SK-N-SH (cell line): ENCODE measurements at regions not wholly inside any gene's neighbourhood (a gene's known extent, or its start where the extent isn't known, plus 50 kb on each side); places are given as distances from the start of the nearest gene placed in this dataset.

ENCODE experiments used
- CTCF ChIA-PET: fragments of 300-600, 350-600 bp; formaldehyde crosslinking; extraction: SDS; loops from one replicate; lab custom pipeline; 2021; lab: Yijun Ruan, JAX
- POLR2A ChIA-PET: fragments of 350-600 bp; sonication (Branson Sonifier 250); formaldehyde crosslinking; extraction: SDS; loops from one replicate; lab custom pipeline; 2020; ENCODE audit warnings: antibody characterized with exemption, inconsistent platforms; lab: Yijun Ruan, JAX
- DNase-seq: peaks from one replicate; pipeline ENCODE4 v3.0.0; 2012
- H2AFZ ChIP-seq: fragments of 200-600 bp; sonication (generic); 2 replicates; pipeline ENCODE4 v1.8.1; 2016; ENCODE audit warnings: antibody characterized with exemption, mild to moderate bottlenecking, low read depth
- H3F3A ChIP-seq: fragments of 200-600 bp; sonication (generic); replicated peaks from 2 replicates; pipeline ENCODE3; 2016; ENCODE audit warnings: antibody characterized with exemption, mild to moderate bottlenecking; ENCODE audit not compliant: insufficient read depth
- H3K27ac ChIP-seq, 2 experiments: fragments of 200-500 bp in 1 of 2; fragments of 200-600 bp in 1 of 2; sonication (Bioruptor generic) in 1 of 2; sonication (generic), shearing (Covaris generic) in 1 of 2; 2 replicates each; pipeline versions ENCODE4 v1.5.1 to v1.6.1; 2014 to 2016; ENCODE audit warnings: low read depth in 2 of 2, inconsistent platforms in 1 of 2, low read length in 1 of 2, mild to moderate bottlenecking in 1 of 2, mixed read lengths in 1 of 2
- H3K27me3 ChIP-seq: fragments of 200-600 bp; sonication (generic), shearing (Covaris generic); 2 replicates; pipeline ENCODE4 v1.6.1; 2016; ENCODE audit warnings: mixed run types; ENCODE audit not compliant: insufficient read depth
- H3K36me3 ChIP-seq, 2 experiments: fragments of 200-500 bp in 1 of 2; fragments of 200-600 bp in 1 of 2; sonication (Bioruptor generic) in 1 of 2; sonication (generic) in 1 of 2; replicated peaks in 1 of 2; 2 replicates each; pipeline versions ENCODE3 to v1.5.1; 2014 to 2016; ENCODE audit warnings: low read length in 1 of 2, mild to moderate bottlenecking in 1 of 2; ENCODE audit not compliant: insufficient read depth in 2 of 2, control insufficient read depth in 1 of 2
- H3K4me1 ChIP-seq, 2 experiments: fragments of 200-500 bp in 1 of 2; fragments of 200-600 bp in 1 of 2; sonication (Bioruptor generic) in 1 of 2; sonication (generic), shearing (Covaris generic) in 1 of 2; 2 replicates each; pipeline versions ENCODE4 v1.5.1 to v1.6.1; 2014 to 2016; ENCODE audit warnings: low read depth in 1 of 2, low read length in 1 of 2, mixed run types in 1 of 2; ENCODE audit not compliant: insufficient read depth in 2 of 2, control insufficient read depth in 1 of 2
- H3K4me2 ChIP-seq: fragments of 200-600 bp; sonication (generic), shearing (Covaris generic); 2 replicates; pipeline ENCODE4 v1.6.1; 2017; ENCODE audit warnings: mixed run types
- H3K4me3 ChIP-seq, 2 experiments: fragments of 200-500 bp in 1 of 2; fragments of 200-600 bp in 1 of 2; sonication (Bioruptor generic) in 1 of 2; sonication (generic), shearing (Covaris generic) in 1 of 2; 2 replicates each; pipeline versions ENCODE4 v1.5.1 to v1.8.1; 2014 to 2016; ENCODE audit warnings: low read depth in 2 of 2, inconsistent platforms in 1 of 2, low read length in 1 of 2, mild to moderate bottlenecking in 1 of 2, mixed read lengths in 1 of 2, moderate library complexity in 1 of 2
- H3K79me2 ChIP-seq: fragments of 200-600 bp; sonication (generic); 2 replicates; pipeline ENCODE4 v1.8.1; 2017; ENCODE audit warnings: mild to moderate bottlenecking; ENCODE audit not compliant: insufficient read depth
- H3K9ac ChIP-seq: fragments of 200-600 bp; sonication (generic); 2 replicates; pipeline ENCODE4 v1.6.1; 2017; ENCODE audit warnings: mixed run types
- H3K9me2 ChIP-seq: fragments of 200-600 bp; sonication (generic); 2 replicates; pipeline ENCODE4 v1.6.1; 2017; ENCODE audit warnings: mixed run types
- H3K9me3 ChIP-seq: fragments of 200-600 bp; sonication (generic); 2 replicates; pipeline ENCODE4 v1.6.1; 2017; ENCODE audit warnings: mixed run types, mild to moderate bottlenecking, moderate library complexity
- H4K20me1 ChIP-seq: fragments of 200-600 bp; sonication (generic); 2 replicates; pipeline ENCODE4 v1.6.1; 2017; ENCODE audit warnings: mild to moderate bottlenecking, mixed run types; ENCODE audit not compliant: insufficient read depth
- CTCF ChIP-seq: fragments of 200-600 bp; sonication (generic); IDR thresholded peaks from 2 replicates; pipeline ENCODE4 v1.6.1; 2017; ENCODE audit warnings: antibody characterized with exemption, mild to moderate bottlenecking, moderate library complexity
- EZH2phosphoT487 ChIP-seq: fragments of 200-600 bp; sonication (generic); IDR thresholded peaks from 2 replicates; pipeline ENCODE4 v1.6.1; 2017; ENCODE audit warnings: low read depth, mixed run types, mild to moderate bottlenecking, antibody characterized with exemption, moderate library complexity, borderline replicate concordance
- FOXJ3 ChIP-seq: sonication (generic); formaldehyde crosslinking; IDR thresholded peaks from 2 replicates; pipeline ENCODE4 v1.5.1; 2020; ENCODE audit warnings: mild to moderate bottlenecking, missing genetic modification reagents
- FOXM1 ChIP-seq: IDR thresholded peaks from 2 replicates; pipeline ENCODE4 v1.4.0; 2012; ENCODE audit warnings: low read depth, mild to moderate bottlenecking
- PBX3 ChIP-seq: IDR thresholded peaks from 2 replicates; pipeline ENCODE4; 2012
- REST ChIP-seq: IDR thresholded peaks from 2 replicates; pipeline ENCODE4 v1.6.1; 2012; ENCODE audit warnings: mild to moderate bottlenecking, low read depth, low read length, moderate library complexity
- RXRA ChIP-seq: IDR thresholded peaks from 2 replicates; pipeline ENCODE4 v1.4.0; 2012; ENCODE audit warnings: low read depth, mild to moderate bottlenecking, borderline replicate concordance
- USF1 ChIP-seq: IDR thresholded peaks from 2 replicates; pipeline ENCODE4 v1.4.0; 2012; ENCODE audit warnings: low read depth, borderline replicate concordance
- YY1 ChIP-seq: IDR thresholded peaks from 2 replicates; pipeline ENCODE4 v1.4.0; 2012; ENCODE audit warnings: low read depth, mild to moderate bottlenecking
- WGBS: methylation state at CpG from one replicate; pipeline ENCODE4 v1.1.6; 2017; ENCODE audit warnings: low lambda C conversion rate; 5-methylcytosine and 5-hydroxymethylcytosine counted together

- H3K4me3 ChIP-seq: no peak overlapping the region
- no peak overlapping the region for H2AFZ ChIP-seq
- no peaks in the 10 kb centered on the region for H3K36me3 ChIP-seq
- 23% methylated on average over 8 of the region's 8 CpGs for WGBS
- ChIA-PET POLR2A (no interaction called here), CTCF (no interaction called here)
- TF ChIP-seq YY1 (no peak), RXRA (no peak), PBX3 (no peak)
- H3K79me2 ChIP-seq: no peaks in the 10 kb centered on the region
- H3K9me2 ChIP-seq: no peaks in the 10 kb centered on the region
- 0 out of 2 replicates have a peak, but pooled peaks cover 4% of the 10 kb centered on the region for H3K9me3 ChIP-seq
- H3K27me3 ChIP-seq: no peaks in the 10 kb centered on the region
- H3K4me2 ChIP-seq: no peak overlapping the region
- no peak for DNase-seq
- no peaks in the 10 kb centered on the region for H4K20me1 ChIP-seq
- H3K9ac ChIP-seq: no peak overlapping the region
- H3K4me1 ChIP-seq: no peaks in the 10 kb centered on the region
- H3K27ac ChIP-seq: no peak overlapping the region
- H3F3A ChIP-seq: no peaks in the 10 kb centered on the region
These were observed 362.2 kb downstream of the C6orf118 start for GRCh38 chr6:164947164-164947563.

- WGBS: 11% methylated on average over 1 of the region's 1 CpG
- no peaks in the 10 kb centered on the region for H3K9me2 ChIP-seq
These were observed 367.1 kb downstream of the C6orf118 start for GRCh38 chr6:164942271-164942670.

More at GRCh38 chr6:164942271-164942670, 367.1 kb downstream of the C6orf118 start:
- ChIA-PET CTCF (interaction anchor here (1.3 kb wide), 1 partner anchor 15 kb away, joined by 5 read pairs; no protein-coding TSS in a partner anchor), POLR2A (no interaction called here)
- Histone ChIP-seq H3F3A (no peaks in the 10 kb centered on the region), H3K4me2 (no peak overlapping the region), H3K36me3 (no peaks in the 10 kb centered on the region), H3K27ac (no peak overlapping the region), H3K27me3 (no peaks in the 10 kb centered on the region), H3K9me3 (0 out of 2 replicates have a peak, but pooled peaks cover 4% of the 10 kb centered on the region), H3K79me2 (no peaks in the 10 kb centered on the region), H3K4me1 (no peaks in the 10 kb centered on the region), H3K9ac (no peak overlapping the region), H2AFZ (no peak overlapping the region), H3K4me3 (no peak overlapping the region), H4K20me1 (no peaks in the 10 kb centered on the region)
- no peak for DNase-seq
- TF ChIP-seq RXRA: no peak
- TF ChIP-seq EZH2phosphoT487: no peak
- TF ChIP-seq CTCF: no peak
- TF ChIP-seq USF1: no peak
- TF ChIP-seq FOXJ3 (CRISPR knock-in tag): no peak
- no peak for TF ChIP-seq REST
- TF ChIP-seq FOXM1: no peak
